Cortex of kidney (tissue), 1 donor: ENCODE measurements at regions not wholly inside any gene's neighbourhood (a gene's known extent, or its start where the extent isn't known, plus 50 kb on each side); places are given as distances from the start of the nearest gene placed in this dataset.

Experiments used
- DNase-seq: peaks from one replicate; lab custom pipeline; 2025; lab: John Stamatoyannopoulos, UW

DNA sequence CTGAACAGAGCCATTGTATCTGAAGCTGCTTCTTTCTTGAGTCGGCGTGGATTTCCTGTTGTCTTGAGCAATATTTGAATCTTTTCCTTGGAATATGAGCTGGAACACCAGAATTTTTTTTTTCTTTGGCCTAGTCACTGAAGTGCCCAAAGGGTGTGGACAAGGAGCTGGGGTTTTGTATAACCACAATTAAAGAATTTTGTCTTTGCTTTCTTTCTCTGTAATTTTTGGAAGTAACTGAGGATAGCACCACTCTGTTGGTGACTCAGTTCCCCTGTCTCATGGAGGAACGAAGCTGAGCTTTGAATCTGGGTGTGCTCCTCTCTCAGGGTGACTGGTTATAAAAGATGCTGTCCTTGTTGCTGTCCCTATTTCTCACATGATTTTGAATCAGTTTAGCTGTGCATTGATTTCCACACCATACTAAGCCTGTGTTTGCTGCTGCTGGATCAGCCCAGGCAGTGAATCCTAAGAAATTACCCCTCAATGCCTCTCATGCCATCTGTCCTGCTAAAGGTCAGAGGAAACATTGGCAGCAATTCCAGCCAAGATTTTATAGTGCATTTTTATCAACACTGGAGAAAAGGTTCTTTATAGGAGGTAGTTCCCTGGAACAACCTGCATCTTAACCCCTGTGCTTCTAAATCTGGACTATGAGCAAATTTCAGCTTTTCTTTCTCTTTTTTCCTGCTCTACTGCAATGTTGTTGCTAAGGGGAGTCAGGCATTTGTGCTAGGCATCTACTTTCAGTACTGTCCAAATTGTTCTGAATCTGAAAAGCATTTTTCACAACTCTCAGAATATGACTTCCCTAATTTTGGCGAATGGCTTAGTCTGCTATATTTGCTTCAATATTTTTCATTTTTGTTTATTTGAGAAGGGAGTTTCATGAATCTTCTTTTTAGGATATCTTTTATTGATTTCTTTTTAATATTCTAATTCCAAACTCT is 540.8 kb downstream of the SOX6 start:
- DNase-seq, result no peak

DNA sequence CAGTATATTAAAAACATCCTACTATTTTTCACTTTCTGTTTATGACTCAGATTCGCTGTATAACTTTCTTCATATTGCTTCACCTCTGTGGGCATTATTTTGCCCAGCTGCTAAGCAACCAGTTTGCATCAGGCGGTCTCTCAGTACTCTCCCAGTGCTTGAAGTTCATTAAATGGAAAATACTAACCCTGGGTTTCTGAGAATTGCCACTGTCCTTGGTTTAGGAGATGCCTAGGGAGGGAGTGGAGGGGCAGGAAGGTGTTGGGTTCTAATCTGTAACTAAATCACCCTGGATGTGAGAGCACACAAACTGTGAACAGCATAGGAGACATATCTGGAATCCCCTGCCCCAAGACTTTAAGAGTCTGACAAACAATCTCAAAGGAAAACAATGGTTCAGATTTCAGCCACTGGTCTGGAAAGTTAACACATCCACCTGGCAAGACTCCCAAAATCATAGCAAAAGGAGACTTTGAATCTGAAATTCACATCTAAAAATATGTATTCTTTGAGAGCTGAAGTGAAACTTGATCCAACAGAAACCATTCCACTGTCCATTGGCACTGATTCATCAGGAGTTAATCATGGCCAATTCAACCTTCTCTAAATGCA is 540.0 kb downstream of the SOX6 start:
- DNase-seq, result no peak

DNA sequence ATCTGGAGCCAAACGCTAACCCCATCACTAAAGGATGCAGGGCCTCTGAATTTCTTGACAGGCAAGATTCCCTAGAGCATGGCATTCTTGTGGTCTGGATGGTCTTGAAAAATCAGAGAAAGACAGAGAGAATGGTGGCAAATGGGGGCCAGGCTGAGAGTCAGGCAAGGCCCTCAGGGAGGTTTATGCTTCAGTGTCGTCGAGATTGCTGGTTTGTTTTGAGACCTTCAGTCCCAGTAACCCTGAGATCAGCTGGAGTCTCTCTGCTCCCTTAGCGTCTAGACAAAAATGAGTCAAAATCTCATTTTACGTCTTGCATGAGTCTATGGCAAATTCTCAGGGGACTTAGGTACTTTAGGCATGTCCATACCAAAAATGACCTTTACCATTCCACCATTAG is 539.3 kb downstream of the SOX6 start:
- no peak for DNase-seq

DNA sequence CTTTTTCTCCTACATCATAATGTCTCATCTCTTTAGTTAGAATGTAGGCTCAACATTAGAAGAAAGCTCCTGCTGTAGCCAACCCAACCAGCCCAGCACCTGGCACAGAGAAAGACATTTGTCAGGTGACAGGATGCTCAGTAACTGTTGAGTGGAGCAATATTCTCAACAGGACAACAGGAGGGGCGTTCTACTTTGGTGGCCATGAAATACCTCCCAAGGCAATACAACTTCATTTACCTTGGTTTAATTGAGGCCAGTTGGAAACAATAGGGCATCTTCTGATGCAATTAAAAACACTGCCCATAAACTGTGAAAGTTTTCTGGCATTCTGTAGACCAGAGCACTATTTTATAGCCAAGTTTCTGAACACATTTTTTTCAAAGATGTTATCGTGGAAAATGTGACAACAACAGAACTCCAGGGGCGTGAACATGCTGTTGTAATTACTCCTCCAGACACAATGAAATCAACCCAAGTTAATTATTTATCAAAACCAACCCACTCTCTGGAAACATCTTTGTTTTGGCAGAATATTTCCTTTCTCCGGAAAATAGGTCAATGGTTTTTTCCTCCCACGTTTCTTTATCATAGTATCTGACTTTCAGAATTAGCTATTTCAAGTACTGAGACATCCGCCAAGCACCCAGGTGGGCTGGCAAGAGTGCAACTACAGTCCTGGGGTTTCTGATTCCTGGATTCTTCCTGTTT is 538.1 kb downstream of the SOX6 start:
- DNase-seq, result no peak

DNA sequence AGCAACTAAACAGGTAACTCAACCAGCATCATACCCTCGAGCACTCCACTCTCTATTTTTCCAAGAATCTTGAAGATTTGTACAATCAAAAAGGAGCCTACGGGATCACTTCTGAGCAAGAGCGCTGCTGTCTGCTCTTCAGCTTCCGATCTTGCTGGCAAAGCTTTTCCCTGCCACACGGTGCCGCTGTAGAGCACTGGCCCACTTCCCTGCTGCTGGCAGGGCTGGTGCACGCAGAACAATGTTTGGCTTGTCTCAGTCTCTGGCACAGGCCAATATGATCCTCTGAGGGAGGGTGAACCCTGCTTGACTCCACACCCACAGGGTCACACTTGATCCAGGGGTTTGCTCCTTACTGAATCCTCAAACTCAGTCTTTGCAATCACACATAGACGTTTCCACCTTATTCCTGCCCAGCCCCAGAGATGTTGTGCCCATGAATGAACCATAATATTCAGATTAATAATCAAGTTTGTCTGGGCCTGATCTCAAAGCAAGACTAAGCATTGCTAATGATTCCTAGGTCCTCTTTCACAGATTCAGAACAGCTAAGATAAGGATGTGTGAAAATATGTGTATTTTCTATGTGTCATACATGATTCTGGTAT is 536.6 kb downstream of the SOX6 start:
- DNase-seq, result no peak

DNA sequence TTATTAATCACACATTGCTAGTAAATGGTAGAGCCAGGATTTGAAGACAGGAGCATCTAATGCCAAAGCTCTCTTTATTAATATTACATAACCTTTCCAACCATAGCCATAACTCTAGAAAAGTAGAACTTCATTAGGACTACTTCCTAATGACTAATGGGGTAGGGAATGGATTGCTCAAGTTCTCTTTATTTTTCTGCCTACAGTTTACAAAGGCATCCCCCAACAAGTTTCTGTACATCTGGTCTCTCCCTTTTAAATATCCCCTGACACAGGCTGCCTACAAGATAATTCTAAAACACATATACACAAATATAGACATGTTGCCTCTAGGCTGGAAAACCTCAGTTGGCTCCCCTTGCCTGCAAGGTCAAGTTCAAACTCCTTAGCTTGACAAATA is 534.9 kb downstream of the SOX6 start:
- no peak for DNase-seq

DNA sequence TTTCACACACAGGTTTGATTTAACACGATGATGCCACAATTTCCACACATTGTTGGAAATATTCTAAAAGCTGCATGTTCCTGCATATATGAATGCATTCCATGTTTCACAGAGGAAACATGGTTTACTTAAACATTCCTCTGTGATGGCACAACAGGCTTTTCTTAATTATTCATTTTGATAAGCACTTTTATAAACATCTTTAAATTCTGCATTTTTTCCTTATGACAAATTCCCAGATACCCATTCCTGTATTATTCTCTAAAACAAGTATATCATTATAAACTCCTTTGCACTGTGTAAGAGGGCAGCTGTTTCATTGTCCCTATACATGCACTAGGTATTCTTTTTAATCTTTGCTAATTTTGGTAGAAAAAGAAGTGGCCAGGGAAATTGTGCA is 532.3 kb downstream of the SOX6 start:
- no peak for DNase-seq

DNA sequence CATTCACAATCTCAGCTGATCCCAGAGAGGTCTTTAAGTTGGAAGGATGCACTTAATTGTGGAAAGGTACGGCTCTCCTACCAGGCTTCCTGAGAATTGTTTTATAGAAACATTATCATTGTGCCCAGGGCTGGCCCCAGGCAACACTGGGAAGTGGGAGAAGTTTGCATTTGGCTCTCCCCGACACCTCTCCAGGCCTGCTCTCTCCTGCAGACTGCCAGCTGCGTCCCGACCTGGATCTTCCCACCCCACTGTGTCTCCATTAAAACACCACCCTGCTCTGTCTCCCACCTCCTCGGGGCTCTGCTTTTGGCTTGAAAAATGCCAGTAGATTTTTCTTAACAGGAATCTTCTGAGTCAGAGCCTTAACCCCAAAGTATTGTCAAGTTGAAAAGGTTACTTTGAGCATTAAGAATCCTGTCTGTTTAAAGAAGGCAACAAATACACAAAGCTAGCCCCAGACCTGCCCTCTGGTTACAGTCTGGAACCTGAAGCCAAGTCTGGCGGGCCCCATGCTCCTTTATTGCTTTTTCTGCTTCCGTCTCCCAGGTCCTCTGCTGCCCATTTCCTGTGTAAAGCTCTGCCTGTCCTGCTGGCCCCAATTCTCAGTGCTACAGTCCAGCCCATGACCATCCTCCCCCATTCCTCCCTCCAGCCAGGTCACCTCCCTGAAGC is 530.2 kb downstream of the SOX6 start:
- no peak for DNase-seq

DNA sequence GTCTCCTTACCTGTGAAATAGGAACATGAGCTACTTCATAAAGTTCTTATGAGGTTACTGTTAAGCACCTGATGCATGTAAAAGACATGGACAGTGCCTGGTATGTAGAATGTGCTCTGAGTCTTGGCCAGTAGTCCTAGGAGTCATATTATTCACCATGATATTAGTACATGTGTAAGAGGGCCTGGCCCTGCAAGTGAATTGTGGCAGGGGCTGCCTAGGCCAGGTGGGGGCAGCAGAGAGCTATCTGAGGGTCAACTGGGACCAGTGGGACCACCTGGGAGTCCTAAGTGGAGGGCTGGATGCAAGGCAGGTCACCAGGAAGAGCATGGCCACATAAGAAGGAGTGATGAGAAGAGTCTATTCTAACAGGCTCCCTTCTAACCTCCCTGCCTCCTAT is 529.5 kb downstream of the SOX6 start:
- DNase-seq, result no peak

DNA sequence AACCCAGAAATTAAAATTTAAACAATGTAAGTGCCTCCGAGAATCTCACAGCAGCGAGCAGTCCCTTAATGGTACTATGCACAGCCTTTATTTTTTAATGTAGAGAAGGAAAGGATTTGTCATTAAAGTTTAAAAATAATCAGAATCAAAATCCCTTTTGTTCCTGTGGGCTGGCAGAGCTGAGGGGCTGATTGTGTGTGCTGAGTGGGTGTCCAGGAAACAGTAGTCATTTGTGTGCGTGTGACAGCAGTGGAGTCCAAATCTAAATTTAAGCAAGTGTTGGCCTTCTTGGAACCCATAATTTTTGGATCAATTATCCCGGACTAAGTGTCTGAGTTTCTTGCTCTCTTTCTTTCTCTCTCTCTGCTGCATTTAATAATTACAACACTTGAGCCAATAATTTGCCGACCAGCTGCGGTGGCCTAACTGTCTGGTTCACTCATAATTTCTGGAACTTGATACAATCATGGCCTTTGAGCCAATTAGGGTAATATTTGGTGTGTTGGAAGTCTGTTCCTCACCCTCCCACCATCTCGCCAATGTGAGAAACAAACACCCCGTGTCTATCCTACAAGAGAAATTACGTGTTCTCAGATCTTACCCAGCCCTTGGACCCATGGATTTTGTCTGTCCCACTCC is 528.0 kb downstream of the SOX6 start:
- no peak for DNase-seq

DNA sequence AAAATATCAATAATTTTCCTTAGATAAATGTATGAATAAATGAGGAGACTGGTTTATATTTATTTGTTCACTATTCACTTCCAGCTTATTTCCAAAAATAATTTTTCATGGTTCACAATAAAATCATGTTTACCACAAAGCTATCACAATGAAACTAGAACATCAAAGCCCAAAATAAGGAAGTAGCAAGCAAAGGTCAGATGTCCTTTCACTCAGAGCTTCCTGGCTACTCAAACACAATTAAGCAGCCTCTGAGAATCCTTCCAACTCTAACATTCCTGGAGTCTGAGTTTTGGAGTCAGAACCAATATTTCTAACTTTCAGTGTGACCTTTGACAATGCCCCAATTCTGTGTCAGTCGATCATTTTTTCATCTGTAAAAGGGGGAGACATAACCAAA is 527.0 kb downstream of the SOX6 start:
- no peak for DNase-seq

DNA sequence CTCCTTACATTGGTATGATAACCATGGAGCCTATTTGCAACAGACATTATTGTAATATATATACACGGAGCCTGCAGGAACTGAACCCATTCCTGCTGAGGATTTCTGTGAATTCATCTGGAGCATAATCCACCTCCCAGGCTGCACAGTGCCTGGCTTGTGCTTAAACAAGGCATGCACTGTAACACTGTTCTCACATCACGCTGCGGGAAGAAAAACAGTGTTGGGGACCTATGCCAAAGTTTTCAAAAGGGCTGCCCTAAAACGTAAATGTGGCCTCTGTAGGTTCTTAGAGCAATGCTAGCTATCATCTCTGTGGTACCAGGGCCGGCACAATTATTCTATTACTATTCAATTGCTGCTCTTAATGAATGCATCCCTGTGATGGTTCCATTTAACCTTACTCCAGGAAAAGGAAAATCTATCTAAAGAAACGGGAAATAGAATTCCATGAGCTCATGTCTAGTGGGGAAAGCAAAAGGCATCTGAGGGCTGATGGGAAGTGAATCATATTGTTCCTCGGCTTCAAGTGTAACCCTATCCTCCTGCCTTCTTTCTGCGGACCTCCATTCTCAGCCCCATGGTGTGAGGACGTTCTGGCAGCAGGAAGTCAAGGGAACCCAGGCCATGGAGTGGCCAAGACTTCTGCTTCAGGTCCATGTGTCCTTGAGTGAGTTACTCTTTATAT is 525.5 kb downstream of the SOX6 start:
- no peak for DNase-seq

DNA sequence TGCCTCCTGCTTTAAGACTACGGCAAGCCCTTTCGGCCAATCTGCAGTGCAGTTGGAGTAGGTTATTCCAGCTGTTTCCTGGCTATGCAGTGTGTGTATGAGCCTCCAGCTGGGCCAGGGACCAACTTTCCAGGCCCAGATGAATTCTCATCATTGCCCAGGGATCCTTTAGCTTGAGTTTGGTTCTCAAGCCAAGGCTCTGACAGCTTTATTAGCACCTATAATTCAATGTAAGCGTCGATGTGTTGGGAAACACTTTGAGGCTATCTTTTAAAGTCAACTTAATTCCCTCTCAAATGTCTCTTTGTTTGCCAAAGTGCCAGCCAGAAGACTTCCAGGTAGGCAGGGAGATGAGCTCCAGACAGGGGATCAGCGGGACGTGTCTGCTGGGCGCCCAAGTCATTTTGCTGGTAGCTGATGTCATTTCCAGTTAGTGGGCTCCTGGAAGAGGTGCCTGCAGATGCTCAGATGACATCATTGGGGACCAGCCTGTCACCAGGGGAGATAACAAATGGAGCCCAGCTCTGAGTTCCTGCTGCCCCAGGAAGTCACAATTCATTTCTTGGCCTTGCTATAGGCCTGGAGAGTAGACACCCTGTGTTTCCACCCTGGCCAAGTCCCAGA is 520.4 kb downstream of the SOX6 start:
- no peak for DNase-seq

DNA sequence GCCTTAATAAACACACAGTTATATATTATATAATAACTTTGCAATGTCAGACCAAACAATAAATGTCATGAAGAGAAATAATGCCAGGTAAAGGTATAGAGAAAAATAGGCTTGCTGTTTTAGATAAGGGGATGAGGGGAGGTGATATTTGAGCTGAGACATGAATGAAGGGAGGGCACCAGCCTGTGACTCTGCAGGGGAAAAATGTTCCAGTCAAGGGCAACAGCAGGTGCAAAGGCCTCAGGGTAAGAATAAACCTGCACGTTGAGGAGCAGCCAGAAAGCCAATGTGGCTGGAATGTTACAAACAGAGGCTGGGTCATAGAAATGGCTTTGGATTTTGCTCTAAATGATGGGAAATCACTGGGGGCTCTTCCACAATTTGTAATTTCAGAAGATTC is 519.6 kb downstream of the SOX6 start:
- DNase-seq, result no peak

DNA sequence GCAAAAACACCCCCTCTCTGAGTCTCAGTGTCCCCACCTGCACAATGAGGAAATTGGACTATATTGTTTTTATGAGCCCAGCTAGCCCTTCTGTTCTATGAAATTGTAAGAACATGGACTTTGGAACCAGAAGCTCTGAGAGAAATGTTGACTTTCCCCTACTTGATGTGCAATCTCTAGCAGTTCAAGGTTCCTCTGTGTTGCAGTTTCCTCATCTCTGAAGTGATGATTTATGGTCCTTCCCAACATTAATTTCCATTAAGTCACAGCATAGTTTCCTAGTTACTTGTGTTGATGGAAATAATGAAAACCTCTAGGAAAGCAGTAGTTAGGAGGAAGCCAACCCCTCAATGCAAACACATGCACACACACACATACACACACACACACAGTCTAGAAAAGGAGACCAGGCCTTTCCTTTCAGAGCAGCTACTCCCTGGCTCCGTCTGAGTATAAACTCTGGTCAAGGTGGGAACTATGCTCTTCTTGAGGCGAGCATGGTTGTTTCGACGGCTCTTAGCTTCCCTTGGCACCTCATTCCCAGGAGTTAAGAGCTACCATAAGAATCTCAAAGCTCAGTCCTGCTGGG is 518.4 kb downstream of the SOX6 start:
- DNase-seq, result no peak

DNA sequence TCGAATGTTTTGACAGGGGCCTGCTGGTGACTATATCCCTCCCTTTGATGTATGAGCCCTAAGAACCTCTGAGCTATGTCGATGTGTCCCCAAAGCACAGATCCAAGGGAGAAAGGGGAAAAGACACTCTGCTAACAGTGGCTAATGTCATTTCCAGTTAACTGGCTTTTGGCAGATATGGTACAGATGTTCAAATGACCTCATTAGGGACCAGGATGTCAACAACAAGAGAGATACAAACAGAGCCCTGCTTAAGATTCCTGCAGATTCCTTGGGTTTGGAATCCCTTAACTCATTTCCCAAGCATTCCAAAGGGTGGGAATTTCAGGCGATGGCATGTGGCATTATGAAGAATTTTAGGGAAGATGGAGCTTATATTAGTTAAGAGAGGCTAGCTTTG is 517.3 kb downstream of the SOX6 start:
- no peak for DNase-seq

DNA sequence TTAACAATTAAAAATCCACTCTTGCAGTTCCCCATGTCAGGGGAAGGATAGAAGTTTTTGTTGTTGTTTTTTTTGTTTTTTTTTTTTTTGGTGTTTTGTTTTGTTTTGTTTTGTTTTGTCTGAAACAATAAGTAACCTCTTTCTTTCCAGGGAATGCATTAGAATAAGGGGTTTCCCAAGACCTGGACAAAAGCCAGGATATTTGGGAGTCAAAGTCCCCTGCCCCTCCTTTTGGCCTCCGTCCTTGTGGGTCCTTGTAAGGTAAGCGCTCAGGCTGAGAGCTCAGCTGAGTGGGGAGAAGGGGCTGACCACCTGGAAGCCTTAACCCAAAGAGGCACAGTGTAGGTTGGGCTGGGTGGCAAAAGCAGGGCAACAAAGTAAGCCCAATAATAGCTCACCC is 515.4 kb downstream of the SOX6 start:
- no peak for DNase-seq

DNA sequence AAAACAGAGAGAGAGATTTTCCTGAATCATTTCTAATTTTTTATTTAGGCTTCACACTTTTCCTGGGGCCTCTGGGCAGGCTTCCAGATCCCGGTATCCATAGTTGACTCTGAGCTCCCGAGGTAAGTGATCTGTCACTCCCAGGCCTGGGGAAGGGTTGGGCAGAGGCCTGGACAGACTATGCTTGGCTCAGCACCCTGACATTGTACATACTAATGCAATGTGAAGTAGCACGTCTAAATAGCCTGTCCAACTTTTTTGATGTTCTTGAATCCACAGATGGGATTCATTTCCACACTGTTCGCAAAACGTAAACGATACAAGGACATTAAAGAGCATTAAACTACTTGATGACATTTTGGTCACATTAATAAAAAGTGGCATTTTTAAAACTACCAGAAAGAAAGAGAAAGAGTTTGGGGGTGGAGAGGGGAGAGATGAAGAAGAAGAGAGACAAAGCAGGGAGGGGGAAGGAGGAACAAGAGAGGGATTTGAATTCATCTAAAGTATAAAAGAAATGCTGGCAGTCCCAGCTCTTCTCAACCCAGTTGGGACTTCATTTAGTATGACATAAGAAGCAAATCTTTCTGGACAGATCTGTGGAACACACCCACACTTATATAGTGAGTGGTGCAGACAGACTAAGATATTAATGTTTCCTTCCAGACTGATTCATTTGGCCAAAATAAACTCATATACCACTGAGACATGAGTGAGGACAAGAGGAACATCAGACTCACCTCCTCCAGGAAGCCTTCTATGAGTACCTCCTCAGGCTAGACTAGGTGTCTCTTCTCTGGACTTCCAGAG is 514.2 kb downstream of the SOX6 start:
- DNase-seq, result no peak

DNA sequence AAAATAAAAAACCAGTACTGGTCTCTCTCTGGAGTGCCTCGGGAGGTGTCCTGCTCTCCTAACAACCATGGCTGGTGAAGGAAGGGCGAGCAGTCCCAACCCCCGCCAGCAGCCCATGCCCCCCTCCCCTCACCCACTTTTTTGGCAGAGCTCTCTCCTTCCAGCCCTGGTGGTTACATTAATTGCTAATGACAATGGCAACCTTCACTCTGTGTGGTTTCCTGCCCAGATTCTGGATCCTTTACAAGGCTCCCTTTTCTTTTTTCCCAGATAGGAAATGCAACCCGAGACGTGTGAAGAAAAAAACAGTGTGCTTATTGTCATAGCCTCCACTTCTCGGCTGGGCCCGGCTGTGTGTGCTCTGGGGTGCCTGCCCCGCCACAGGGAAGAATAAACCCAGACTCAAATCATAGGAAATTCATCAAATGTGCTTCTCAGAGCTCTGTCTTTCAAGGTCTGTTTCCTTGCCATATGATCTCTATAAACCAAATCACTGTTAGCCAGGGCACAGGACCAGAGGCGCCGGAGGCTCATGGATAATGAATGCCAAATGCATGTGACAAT is 513.0 kb downstream of the SOX6 start:
- DNase-seq, result no peak
